ENCODE measurements at regions not wholly inside any gene's neighbourhood (a gene's known extent, or its start where the extent isn't known, plus 50 kb on each side); places are given as distances from the start of the nearest gene placed in this dataset.

- TF ChIP-seq TCF7L2 (IDR thresholded peaks at IDR 0.05; ENCODE audit: borderline replicate concordance, extremely low read depth, insufficient read depth, insufficient read length) (no peak), YY1 (IDR thresholded peaks at IDR 0.05; ENCODE audit: extremely low read depth, insufficient replicate concordance, low read depth, low read length) (no peak)
- TF ChIP-seq, protein P1, sequence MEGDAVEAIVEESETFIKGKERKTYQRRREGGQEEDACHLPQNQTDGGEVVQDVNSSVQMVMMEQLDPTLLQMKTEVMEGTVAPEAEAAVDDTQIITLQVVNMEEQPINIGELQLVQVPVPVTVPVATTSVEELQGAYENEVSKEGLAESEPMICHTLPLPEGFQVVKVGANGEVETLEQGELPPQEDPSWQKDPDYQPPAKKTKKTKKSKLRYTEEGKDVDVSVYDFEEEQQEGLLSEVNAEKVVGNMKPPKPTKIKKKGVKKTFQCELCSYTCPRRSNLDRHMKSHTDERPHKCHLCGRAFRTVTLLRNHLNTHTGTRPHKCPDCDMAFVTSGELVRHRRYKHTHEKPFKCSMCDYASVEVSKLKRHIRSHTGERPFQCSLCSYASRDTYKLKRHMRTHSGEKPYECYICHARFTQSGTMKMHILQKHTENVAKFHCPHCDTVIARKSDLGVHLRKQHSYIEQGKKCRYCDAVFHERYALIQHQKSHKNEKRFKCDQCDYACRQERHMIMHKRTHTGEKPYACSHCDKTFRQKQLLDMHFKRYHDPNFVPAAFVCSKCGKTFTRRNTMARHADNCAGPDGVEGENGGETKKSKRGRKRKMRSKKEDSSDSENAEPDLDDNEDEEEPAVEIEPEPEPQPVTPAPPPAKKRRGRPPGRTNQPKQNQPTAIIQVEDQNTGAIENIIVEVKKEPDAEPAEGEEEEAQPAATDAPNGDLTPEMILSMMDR (IDR thresholded peaks at IDR 0.05 in 2 of 3, conservative IDR thresholded peaks at IDR 0.05 in 1 of 3; ENCODE audit: borderline replicate concordance in 1 of 3, insufficient read depth in 1 of 3, low read depth in 2 of 3, low read length in 2 of 3): no peak
- TF ChIP-seq, protein P2, sequence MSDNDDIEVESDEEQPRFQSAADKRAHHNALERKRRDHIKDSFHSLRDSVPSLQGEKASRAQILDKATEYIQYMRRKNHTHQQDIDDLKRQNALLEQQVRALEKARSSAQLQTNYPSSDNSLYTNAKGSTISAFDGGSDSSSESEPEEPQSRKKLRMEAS (IDR thresholded peaks at IDR 0.05): no peak
These were observed 192.5 kb downstream of the MFSD1 start for GRCh38 chr3:158994386-158994785.

All from HCT116 (cell line).